Activated T-helper 2 cell treated with anti-CD3 and anti-CD28 coated beads, Interferon-gamma antibody, Interleukin-2, Interleukin-4, amounts not matched to agents 10 μg/mL and 5 μg/mL and 100 μg/mL, durations not matched to agents 14 hours and 24 hours and 36 hours (primary cell): ENCODE measurements at regions not wholly inside any gene's neighbourhood (a gene's known extent, or its start where the extent isn't known, plus 50 kb on each side); places are given as distances from the start of the nearest gene placed in this dataset.
"Not testable (repeated sequence)": the region's sequence is repeated elsewhere in the genome, so short reads cannot be mapped to it uniquely, and the experiment has no call there.

Experiments
- DNase-seq: peaks from one replicate; pipeline ENCODE4 v3.0.0; 2021; ENCODE audit warnings: low spot score
- H3K27ac Mint-ChIP-seq: one replicate; pipeline ENCODE4 v1.8.0; 2021; ENCODE audit warnings: mixed read lengths
- H3K27me3 Mint-ChIP-seq: one replicate; pipeline ENCODE4 v1.8.0; 2021; ENCODE audit warnings: low read depth, mixed read lengths
- H3K36me3 Mint-ChIP-seq: one replicate; pipeline ENCODE4 v1.8.0; 2021; ENCODE audit warnings: low read depth, mixed read lengths
- H3K4me1 Mint-ChIP-seq: one replicate; pipeline ENCODE4 v1.8.0; 2021; ENCODE audit warnings: low read depth, mixed read lengths
- H3K4me3 Mint-ChIP-seq: one replicate; pipeline ENCODE4 v1.8.0; 2021; ENCODE audit warnings: low read depth, mild to moderate bottlenecking, moderate library complexity, mixed read lengths
- H3K9me3 Mint-ChIP-seq: one replicate; pipeline ENCODE4 v1.8.0; 2021; ENCODE audit warnings: mixed read lengths
- intact Hi-C: fragments of 100-400 bp; cut with micrococcal nuclease; formaldehyde crosslinking; loops from one replicate; pipeline ENCODE4 v1.15.1; 2023

DNA sequence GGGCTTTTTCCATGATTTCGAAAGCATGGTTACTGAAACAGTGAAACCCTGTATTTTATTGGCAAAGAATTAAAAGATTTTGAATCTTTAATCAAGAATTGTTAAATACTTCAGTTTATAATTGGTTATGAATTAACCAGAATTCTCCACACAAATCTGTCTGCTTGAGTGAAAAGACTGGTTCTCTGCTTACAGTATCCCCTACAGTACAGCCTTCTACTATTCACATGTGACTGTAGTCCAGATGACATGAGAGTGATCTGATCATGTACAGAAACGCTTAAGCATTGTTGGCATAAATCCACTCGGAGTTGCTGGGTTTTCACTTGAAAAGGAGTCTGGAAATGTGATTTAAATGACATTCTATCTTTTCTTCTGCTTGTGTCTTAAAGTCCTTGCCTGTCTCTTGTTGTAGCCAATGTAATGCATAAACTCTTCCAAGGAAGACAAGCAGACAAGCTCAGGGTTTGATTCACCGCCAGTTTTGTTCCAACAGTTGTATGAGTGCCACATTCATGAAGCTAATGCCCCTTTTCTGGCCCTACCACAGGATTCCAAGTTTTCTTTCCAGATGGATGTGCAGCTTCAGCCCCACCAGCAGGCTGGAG is 222.0 kb upstream of the LRIG3 start:
- Mint-ChIP-seq H3K4me3 (no peak overlapping the region), H3K27me3 (no peaks in the 10 kb centered on the region)
- intact Hi-C loops = no loop called here

DNA sequence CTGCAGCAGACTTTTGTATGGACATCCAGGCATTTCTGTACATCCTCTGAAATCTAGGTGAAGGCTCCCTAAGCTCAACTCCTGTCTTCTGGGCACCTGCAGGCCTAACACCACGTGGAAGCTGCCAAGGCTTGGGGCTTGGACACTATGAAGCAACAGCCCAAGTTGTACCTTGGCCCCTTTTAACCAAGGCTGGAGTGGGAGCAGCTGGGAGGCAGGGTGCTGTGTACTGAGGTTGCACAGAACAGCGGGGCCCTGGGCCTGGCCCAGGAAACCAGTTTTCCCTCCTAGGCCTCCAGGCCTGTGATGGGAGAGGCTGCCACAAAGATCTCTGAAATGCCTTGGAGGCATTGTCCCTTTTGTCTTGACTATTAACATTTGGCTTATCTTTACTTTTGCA is 214.4 kb upstream of the LRIG3 start:
- Mint-ChIP-seq H3K36me3 (no peaks in the 10 kb centered on the region), H3K4me1 (no peaks in the 10 kb centered on the region), H3K4me3 (no peak overlapping the region), H3K9me3 (no peaks in the 10 kb centered on the region), H3K27ac (no peak overlapping the region), H3K27me3 (no peaks in the 10 kb centered on the region)
- intact Hi-C loops = no loop called here
- DNase-seq = no peak

More for the DNA sequence above, 222.0 kb upstream of the LRIG3 start:
- Mint-ChIP-seq H3K27ac (no peak overlapping the region), H3K4me1 (no peaks in the 10 kb centered on the region), H3K9me3 (no peaks in the 10 kb centered on the region), H3K36me3 (no peaks in the 10 kb centered on the region)
- DNase-seq = no peak

DNA sequence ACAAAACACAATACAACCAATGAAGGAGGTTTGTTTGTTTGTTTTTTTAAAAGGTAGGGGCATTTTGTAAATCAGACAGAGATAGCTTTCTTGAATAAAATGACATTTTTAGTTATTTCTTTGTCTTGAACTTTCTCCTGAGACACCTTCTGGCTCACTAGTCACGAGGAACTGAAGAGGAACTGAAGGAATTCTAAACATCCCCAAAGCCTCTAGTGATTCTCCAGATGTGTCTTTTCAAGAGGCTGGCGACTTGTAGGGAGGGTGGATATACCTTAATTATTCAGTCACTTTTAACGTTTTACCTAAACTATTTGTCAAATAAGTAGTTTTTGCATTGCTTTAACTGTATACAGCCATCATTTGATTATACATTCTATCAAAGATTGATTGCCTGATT is 211.2 kb upstream of the LRIG3 start:
- Mint-ChIP-seq H3K27me3 (no peaks in the 10 kb centered on the region), H3K27ac (no peak overlapping the region), H3K4me3 (no peak overlapping the region), H3K36me3 (no peaks in the 10 kb centered on the region), H3K4me1 (no peaks in the 10 kb centered on the region), H3K9me3 (no peaks in the 10 kb centered on the region)
- DNase-seq = no peak
- intact Hi-C loops = no loop called here

- no peaks in the 10 kb centered on the region for H3K27me3 Mint-ChIP-seq
- H3K4me3 Mint-ChIP-seq = no peak overlapping the region
- no peaks in the 10 kb centered on the region for H3K36me3 Mint-ChIP-seq
- no peak for DNase-seq
- intact Hi-C loops = no loop called here
- H3K27ac Mint-ChIP-seq = no peak overlapping the region
- H3K9me3 Mint-ChIP-seq = no peaks in the 10 kb centered on the region
- no peaks in the 10 kb centered on the region for H3K4me1 Mint-ChIP-seq
Observed at GRCh38 chr12:59122784-59123183, 202.5 kb upstream of the LRIG3 start.

- no peaks in the 10 kb centered on the region for H3K4me1 Mint-ChIP-seq
- intact Hi-C loops = no loop called here
- H3K9me3 Mint-ChIP-seq = no peaks in the 10 kb centered on the region
- H3K27me3 Mint-ChIP-seq = no peaks in the 10 kb centered on the region
- H3K36me3 Mint-ChIP-seq = no peaks in the 10 kb centered on the region
- no peak overlapping the region for H3K27ac Mint-ChIP-seq
- no peak overlapping the region for H3K4me3 Mint-ChIP-seq
- no peak for DNase-seq
Observed at GRCh38 chr12:59121451-59121850, 201.1 kb upstream of the LRIG3 start.

DNA sequence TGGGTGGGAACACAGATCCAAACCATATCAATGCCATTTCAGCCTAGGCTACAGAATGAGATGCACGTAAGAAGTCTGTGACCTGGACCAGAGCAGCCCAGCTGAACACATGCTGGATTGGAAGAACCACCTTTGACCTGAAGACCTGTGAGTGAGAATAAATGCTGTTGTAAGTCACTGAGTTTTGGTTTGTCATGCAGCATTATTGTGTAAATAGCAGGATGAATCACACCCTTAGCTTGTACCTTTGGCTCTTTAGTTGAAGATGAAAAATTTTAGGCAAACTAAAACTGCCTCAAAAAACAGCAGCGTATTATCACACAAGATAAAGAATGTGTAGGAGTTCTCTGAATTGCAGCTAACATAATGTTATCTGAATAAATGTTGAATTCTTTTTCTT is 199.4 kb upstream of the LRIG3 start:
- Mint-ChIP-seq H3K27me3 (no peaks in the 10 kb centered on the region), H3K9me3 (no peaks in the 10 kb centered on the region), H3K4me1 (no peaks in the 10 kb centered on the region), H3K36me3 (no peaks in the 10 kb centered on the region), H3K27ac (no peak overlapping the region), H3K4me3 (no peak overlapping the region)
- DNase-seq = no peak
- intact Hi-C loops = loop anchor here (10.0 kb wide), 1 partner anchor 715 kb away; no protein-coding TSS in a partner anchor

GRCh38 chr12:59118356-59118755 is 198.1 kb upstream of the LRIG3 start:
- H3K4me1 Mint-ChIP-seq = no peaks in the 10 kb centered on the region
- no peak overlapping the region for H3K4me3 Mint-ChIP-seq
- H3K9me3 Mint-ChIP-seq = no peaks in the 10 kb centered on the region
- H3K27ac Mint-ChIP-seq = no peak overlapping the region
- H3K27me3 Mint-ChIP-seq = no peaks in the 10 kb centered on the region
- DNase-seq = no peak
- H3K36me3 Mint-ChIP-seq = no peaks in the 10 kb centered on the region
- intact Hi-C loops = loop anchor here (10.0 kb wide), 1 partner anchor 716 kb away; no protein-coding TSS in a partner anchor

GRCh38 chr12:59115995-59116394 is 195.7 kb upstream of the LRIG3 start:
- Mint-ChIP-seq H3K9me3 (no peaks in the 10 kb centered on the region), H3K27ac (no peak overlapping the region), H3K27me3 (no peaks in the 10 kb centered on the region), H3K4me1 (no peaks in the 10 kb centered on the region), H3K36me3 (no peaks in the 10 kb centered on the region), H3K4me3 (no peak overlapping the region)
- DNase-seq = no peak
- intact Hi-C loops = loop anchor here (10.0 kb wide), 1 partner anchor 719 kb away; no protein-coding TSS in a partner anchor

DNA sequence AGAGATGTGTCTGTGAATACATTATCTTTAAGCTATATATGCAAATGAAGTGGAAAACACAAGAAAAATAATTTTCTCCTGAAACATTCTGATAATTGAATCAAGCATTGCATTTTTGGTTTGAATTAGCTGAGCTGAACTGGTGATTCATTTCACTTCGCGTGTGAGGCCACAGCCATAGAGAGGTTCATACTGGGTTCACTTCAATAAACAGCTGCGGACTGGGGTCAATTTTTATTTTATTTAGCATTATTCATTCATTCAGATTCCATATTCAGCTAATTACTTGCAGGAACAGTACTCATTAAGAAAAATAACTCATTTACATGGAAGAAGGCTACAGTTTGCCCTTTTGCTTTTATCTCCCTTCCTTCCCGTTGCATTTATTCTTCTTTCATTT is 195.2 kb upstream of the LRIG3 start:
- Mint-ChIP-seq H3K27me3 (no peaks in the 10 kb centered on the region), H3K4me3 (no peak overlapping the region), H3K36me3 (no peaks in the 10 kb centered on the region), H3K9me3 (no peaks in the 10 kb centered on the region), H3K4me1 (no peaks in the 10 kb centered on the region), H3K27ac (no peak overlapping the region)
- intact Hi-C loops = loop anchor here (10.0 kb wide), 1 partner anchor 719 kb away; no protein-coding TSS in a partner anchor
- DNase-seq = no peak

DNA sequence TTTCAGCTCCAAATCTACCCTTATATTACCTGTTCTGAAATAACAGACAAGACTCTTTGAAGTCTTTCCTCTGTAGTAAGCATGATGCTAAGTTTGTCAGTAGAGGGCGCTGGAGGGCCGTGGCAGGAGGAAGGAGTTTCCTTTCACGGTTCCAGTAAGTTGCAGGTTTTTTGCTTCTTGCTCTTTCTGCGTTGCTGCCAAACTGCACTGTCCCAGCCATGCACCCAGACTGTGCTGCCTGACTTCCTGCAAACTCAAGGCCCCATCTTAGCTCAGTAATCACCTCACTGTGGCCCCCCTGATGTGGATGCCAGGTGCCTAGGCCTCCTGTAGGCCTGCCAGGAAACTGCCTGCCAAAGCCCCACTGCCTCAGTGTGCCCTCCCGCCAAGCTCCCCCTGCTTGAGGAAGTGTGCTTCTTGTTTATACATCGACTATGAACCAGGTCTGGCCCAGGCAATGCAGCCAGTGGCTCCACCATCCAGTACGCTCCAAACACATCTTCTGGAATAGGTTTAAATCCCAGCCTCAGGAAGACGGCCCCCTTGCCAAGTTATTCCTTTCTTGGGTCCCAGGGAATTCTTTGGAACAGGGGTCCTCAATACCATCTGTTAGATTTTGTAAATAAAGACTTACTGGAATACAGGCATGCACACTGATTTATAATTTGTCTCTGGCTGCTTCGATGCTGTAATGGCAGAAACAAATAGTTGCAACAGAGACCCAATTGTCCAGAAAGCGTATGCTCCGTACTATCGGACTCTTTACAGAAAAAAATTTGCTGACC is 193.7 kb upstream of the LRIG3 start:
- Mint-ChIP-seq H3K27ac (no peak overlapping the region), H3K4me3 (no peak overlapping the region), H3K36me3 (no peaks in the 10 kb centered on the region), H3K4me1 (no peaks in the 10 kb centered on the region), H3K27me3 (no peaks in the 10 kb centered on the region), H3K9me3 (no peaks in the 10 kb centered on the region)
- DNase-seq = peak; percentile 43
- intact Hi-C loops = loop anchor here (1.0 to 10.0 kb wide), 2 partner anchors 36 to 721 kb away; no protein-coding TSS in a partner anchor

- no peaks in the 10 kb centered on the region for H3K9me3 Mint-ChIP-seq
- H3K27ac Mint-ChIP-seq = no peak overlapping the region
- no peak overlapping the region for H3K4me3 Mint-ChIP-seq
- H3K4me1 Mint-ChIP-seq = no peaks in the 10 kb centered on the region
- no peaks in the 10 kb centered on the region for H3K36me3 Mint-ChIP-seq
- no peak for DNase-seq
- no peaks in the 10 kb centered on the region for H3K27me3 Mint-ChIP-seq
- intact Hi-C loops = loop anchor here (10.0 kb wide), 1 partner anchor 723 kb away; no protein-coding TSS in a partner anchor
Observed at GRCh38 chr12:59111851-59112250, 191.5 kb upstream of the LRIG3 start.

DNA sequence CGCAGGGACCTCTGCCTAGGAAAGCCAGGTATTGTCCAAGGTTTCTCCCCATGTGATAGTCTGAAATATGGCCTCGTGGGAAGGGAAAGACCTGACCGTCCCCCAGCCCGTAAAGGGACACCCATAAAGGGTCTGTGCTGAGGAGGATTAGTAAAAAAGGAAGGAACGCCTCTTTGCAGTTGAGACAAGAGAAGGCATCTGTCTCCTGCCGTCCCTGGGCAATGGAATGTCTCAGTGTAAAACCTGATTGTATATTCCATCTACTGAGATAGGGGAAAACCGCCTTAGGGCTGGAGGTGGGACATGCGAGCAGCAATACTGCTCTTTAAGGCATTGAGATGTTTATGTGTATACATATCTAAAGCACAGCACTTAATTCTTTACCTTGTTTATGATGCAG is 188.2 kb upstream of the LRIG3 start:
- not testable (repeated sequence) for H3K27me3 Mint-ChIP-seq, H3K27ac Mint-ChIP-seq

DNA sequence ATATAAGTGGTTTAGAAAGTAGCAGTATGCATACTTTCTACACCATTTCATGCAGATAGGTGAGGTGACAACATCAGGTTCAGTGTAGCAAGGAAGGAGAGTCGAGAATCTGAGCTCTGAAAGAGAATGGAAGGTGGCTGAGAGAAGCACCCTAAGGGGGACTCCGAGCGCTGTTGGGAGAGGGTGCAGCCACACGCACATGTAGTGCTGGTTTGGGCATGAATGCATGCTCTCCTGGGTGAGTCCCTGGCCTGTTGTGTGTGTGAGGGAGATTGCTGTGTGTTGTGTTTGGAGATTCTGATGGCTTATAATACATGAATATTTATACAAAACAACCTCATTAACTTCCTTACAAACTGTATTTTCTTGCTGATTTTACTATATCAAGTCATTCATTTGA is 180.3 kb upstream of the LRIG3 start:
- Mint-ChIP-seq H3K4me1 (no peaks in the 10 kb centered on the region), H3K27me3 (no peaks in the 10 kb centered on the region), H3K27ac (no peak overlapping the region), H3K9me3 (no peaks in the 10 kb centered on the region), H3K4me3 (no peak overlapping the region), H3K36me3 (no peaks in the 10 kb centered on the region)
- intact Hi-C loops = no loop called here
- no peak for DNase-seq

More for the DNA sequence above, 188.2 kb upstream of the LRIG3 start:
- H3K36me3 Mint-ChIP-seq, DNase-seq, H3K4me3 Mint-ChIP-seq, intact Hi-C loops, H3K4me1 Mint-ChIP-seq, H3K9me3 Mint-ChIP-seq: not testable (repeated sequence)
